SU-DHL-6 (cell line): ENCODE measurements at regions not wholly inside any gene's neighbourhood (a gene's known extent, or its start where the extent isn't known, plus 50 kb on each side); places are given as distances from the start of the nearest gene placed in this dataset.

ENCODE experiments used
- EZH2phosphoT487 ChIP-seq: fragments of 200-600 bp; sonication (generic), shearing (Covaris generic); conservative IDR thresholded peaks from 2 replicates; pipeline ENCODE4 v1.6.1; 2018; ENCODE audit warnings: mild to moderate bottlenecking, antibody characterized with exemption, low read length, moderate library complexity, mixed read lengths
- TF ChIP-seq, protein P1 (sequence below): fragments of 200-600 bp; sonication (generic); IDR thresholded peaks from one replicate; pipeline ENCODE4 v1.5.1; 2017; ENCODE audit warnings: antibody characterized with exemption, mild to moderate bottlenecking, low read length, moderate library complexity; ENCODE audit not compliant: insufficient read depth, poor library complexity, severe bottlenecking

- TF ChIP-seq, protein P1, sequence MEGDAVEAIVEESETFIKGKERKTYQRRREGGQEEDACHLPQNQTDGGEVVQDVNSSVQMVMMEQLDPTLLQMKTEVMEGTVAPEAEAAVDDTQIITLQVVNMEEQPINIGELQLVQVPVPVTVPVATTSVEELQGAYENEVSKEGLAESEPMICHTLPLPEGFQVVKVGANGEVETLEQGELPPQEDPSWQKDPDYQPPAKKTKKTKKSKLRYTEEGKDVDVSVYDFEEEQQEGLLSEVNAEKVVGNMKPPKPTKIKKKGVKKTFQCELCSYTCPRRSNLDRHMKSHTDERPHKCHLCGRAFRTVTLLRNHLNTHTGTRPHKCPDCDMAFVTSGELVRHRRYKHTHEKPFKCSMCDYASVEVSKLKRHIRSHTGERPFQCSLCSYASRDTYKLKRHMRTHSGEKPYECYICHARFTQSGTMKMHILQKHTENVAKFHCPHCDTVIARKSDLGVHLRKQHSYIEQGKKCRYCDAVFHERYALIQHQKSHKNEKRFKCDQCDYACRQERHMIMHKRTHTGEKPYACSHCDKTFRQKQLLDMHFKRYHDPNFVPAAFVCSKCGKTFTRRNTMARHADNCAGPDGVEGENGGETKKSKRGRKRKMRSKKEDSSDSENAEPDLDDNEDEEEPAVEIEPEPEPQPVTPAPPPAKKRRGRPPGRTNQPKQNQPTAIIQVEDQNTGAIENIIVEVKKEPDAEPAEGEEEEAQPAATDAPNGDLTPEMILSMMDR, result no peak
- TF ChIP-seq EZH2phosphoT487, result no peak
Measured at GRCh38 chr6:132967871-132968270, 153.5 kb downstream of the RPS12 start.
